NCI-H1694 treated with DMSO at 0.1 percent for 48 hours (cell line): ENCODE measurements at regions not wholly inside any gene's neighbourhood (a gene's known extent, or its start where the extent isn't known, plus 50 kb on each side); places are given as distances from the start of the nearest gene placed in this dataset.
"Not testable (repeated sequence)": the region's sequence is repeated elsewhere in the genome, so short reads cannot be mapped to it uniquely, and the experiment has no call there.

Experiments
- DNase-seq: peaks from one replicate; lab custom pipeline; 2025; lab: John Stamatoyannopoulos, UW

DNA sequence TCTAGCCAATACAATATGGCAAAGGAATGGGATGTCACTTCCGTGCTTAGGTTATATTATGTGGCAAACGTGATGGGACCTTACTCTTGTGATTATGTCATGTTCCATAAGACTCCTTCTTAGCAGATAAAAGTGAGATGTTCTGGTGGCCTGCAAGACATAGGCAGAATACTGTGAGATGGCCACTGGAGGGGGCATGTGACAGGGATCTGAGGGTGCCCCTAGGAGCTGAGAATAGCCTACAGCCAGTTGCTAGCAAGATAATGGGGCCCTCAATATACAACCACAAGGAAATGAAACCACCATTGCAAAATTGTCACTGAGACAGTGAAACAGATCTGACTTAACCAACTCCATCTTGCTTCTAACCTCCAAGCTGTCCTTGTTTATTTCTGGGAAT lies 151.4 kb upstream of the SSTR1 start:
- DNase-seq, result no peak

GRCh38 chr14:38062223-38062622 lies 145.5 kb upstream of the SSTR1 start:
- not testable (repeated sequence) for DNase-seq

- DNase-seq, result no peak
Observed at GRCh38 chr14:38063711-38064320, 143.9 kb upstream of the SSTR1 start.

DNA sequence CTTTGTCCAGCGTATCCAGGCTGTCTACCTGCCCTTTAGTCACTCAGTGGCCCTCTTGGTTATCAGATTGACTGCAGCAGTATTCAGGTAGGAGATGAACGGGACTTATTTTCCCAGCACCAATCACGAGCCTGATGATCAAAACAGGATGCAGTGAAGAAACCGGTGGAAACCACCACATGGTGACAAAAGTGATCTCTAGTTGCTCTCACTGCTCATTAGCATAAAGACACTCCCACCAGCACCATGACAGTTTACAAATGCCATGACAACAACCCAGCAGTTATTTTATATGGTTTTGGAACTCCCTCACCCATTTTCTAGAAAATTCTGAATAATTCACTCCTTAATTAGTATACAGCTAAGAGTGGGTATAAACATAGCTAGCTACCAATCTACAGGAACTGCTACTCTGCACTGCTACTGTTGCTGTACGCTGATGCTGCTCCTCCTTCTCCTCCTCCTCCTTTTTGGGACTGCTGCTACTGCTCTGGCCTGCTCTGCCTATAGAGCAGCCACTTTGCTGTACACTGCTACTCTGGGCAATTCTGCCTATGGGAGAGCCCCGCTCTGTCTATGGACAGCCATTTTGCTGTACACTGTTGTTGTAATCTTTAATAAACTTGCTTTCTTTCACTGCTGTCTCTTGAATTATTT lies 142.5 kb upstream of the SSTR1 start:
- no peak for DNase-seq

DNA sequence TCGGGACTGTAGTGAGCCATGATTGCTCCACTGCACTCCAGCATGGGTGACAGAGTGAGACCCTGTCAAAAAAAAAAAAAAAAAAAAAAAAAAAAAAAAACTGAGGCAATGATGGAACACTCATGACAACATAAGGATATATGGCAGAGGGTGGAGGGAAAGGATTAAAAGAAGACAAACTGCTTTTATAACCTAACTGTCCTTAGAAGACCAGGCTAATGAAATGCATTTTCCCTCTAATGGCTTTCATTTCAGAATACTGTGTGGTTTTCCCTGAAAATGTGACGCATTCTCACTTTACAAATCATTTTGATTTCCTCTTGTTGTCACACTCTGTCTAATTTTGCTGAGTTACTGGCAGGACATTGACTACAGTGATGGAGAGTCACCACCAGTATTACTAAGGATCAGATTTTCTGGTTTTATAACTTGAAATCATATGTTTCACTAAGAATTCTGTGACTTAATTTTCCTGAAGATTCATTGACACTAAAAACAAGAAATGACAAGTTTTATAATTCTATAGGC lies 137.6 kb upstream of the SSTR1 start:
- DNase-seq, result no peak

DNA sequence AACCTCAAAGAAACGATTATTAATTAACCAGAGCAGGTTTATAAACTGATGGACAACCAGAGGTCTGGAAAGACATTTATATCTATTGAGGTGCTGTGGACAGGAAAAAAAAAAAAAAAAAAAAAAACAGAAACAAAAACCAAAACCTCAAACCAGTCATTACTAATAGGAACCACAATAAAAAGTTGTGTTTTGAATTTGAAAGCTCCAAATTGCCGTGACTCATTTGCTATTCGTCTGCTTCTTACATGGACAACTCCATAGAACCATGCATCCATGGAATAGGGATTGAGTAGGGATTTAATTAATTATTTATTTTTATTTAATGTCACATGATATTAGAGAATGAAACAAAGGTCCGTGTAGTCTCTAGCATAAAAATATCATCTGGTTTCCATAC lies 134.1 kb upstream of the SSTR1 start:
- DNase-seq, result no peak

DNA sequence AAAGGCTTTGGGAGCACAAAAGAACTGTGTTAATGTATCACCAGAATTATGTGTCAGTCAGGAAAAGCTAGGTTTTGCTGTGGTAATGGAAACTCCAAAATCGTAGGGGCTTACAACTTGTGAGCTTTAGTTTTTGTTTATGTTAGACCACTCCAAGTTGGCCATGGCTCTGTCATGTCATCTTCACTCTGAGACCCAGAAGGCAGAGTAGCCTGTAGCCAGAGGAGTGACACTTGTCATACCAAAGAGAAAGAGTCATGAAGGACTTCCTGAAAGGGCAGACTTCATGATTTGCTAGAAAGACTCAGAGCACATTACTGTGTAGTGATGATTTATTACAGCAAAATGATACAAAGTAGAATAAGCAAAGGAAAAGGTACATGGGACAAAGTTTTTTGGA lies 133.6 kb upstream of the SSTR1 start:
- no peak for DNase-seq

GRCh38 chr14:38074754-38075153 lies 132.9 kb upstream of the SSTR1 start:
- DNase-seq, result no peak

DNA sequence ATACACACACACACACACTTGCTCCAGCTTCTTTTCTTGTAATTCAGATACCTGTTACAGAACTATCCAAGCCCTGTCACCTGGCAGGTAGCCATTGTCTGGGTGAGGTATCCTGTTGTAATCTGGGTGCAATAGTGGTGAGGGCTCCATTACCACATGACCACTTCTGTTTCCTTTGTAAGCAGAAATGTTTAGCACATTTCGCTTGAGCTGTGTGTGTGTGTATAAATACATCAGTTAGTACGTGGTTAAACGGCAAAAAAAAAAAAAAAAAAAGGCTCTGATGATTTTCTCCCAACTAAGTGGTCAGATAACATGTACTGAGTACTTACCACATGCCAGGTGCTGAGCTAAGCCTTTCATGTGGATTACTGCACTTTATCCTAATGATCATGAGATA lies 129.3 kb upstream of the SSTR1 start:
- no peak for DNase-seq

DNA sequence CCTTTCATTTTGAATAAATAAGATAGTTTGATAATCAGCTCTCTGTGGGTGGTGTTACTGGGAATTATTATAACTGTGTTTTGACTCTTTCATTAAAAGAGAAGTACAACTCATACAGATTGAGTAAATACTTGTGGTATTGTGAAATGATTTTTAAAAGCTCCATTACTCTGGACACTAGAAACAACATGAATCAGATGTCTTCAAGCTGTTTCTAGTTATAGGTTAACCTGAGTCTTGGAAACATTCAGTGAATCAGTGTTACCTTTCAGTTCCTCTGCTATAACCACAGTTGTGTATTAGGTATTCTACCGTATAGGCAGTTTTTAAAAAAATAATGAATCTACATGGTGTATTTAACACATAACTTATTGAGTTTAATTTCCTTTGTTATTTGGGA lies 128.4 kb upstream of the SSTR1 start:
- no peak for DNase-seq

DNA sequence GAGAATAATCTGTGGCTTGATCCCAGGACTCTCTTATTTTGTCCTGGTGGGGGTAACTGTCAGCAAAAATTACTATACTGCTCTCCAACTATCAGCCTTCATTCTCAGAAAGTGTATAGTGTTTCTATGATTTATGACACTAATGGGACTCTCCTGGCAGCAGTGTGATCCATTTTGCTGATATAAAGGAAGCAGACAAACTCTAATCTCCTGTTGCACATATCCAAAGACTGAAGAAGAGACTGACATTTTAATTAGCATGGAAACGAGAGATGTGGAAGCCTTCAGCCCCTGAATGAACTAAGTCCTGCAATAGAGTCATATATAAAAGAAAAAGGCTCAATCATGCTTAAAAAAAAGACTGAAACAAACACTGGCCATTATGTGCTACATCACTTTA lies 127.8 kb upstream of the SSTR1 start:
- no peak for DNase-seq

DNA sequence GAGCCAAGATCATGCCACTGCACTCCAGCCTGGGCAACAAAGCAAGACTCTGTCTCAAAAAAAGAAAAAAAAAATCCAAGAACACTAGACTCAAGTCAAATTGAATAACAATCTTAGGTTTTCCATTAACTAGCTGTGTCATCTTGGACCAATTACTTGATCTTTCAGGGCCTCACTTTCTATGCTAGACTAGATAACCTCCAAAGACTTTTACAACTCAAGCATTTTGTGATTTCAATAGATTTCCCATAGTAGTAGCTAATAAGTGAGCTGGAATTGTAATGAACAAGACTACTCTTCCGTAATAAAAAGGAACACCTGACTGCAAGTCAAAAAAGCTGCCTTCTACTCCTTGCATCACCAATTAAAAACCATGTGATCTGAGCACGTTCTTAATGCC lies 127.0 kb upstream of the SSTR1 start:
- no peak for DNase-seq

GRCh38 chr14:38083039-38083438 lies 124.7 kb upstream of the SSTR1 start:
- DNase-seq, result no peak

DNA sequence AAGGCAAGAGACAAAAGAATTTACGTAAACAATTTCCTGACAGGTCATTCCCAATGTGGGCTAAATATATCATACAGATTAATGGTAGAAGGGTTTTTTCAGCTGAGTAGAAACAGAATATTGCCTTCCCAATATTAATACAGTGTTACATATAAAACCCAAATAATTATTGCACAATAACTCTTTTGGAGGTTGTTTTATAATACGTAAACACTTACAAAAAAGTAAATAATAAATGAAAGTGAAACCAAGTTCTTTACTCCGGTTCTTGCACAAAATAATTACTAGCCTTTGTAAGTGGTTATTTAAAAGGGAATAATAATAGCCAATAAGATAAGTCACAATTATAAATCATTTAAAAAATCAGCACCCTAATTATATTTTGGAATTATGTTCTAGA lies 118.6 kb upstream of the SSTR1 start:
- DNase-seq, result no peak

DNA sequence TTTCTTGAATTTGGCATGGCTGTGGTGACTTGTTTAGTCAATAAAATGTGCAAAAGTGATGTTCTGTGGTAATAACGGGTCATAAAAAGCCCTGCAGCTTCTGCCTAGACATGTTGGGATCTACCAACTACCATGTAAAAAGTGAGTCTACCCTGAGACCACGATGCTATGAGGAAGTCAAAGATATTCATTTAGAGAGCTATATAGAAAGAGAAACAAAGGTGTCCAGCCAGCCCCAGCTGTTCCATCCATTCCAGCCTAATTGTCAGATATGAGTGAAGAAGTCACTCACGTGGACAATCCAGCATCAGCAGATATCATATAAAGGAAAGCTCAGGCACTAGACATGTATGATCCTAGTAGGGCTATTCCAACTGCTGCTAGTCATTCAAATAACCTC lies 117.2 kb upstream of the SSTR1 start:
- no peak for DNase-seq

- no peak for DNase-seq
Observed at GRCh38 chr14:38098074-38098836, 109.4 kb upstream of the SSTR1 start.

DNA sequence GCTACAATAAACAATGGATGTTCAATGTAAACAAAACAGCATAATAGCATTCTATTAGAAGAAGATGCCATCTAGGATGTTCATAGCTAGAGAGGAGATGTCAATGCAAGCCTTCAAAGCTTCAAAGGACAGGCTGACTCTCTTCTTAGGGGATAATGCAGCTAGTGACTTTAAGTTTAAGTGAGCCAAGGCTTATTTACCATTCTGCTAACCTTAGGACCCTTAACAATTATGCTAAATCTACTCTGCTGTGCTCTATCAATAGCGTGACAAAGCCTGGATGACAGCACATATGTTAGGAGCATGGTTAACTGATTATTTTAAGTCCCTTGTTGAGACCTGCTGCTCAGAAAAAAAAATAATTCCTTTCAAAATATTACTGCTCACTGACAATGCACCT lies 106.0 kb upstream of the SSTR1 start:
- no peak for DNase-seq

- no peak for DNase-seq
Observed at GRCh38 chr14:38103542-38104225, 104.0 kb upstream of the SSTR1 start.

- DNase-seq, result no peak
Observed at GRCh38 chr14:38105106-38105702, 102.5 kb upstream of the SSTR1 start.

DNA sequence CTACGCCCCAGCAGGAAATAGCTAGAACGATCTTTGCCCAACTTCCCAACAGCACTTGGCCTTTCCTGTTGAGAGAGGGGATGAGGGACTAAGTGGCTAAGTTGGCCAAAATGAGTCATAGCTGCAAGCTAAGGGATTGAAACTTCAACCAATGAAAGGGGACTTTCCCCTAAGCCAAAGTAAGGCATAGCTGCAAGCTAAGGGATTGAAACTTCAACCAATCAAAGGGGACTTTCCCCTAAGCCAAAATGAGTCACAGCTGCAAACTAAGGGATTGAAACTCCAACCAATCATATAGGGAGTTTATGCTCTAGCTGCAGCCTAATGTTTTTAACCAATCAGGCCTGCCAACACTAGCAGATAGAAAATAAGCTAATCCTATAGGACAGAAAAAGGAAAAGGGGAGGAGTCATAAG lies 100.5 kb upstream of the SSTR1 start:
- no peak for DNase-seq

DNA sequence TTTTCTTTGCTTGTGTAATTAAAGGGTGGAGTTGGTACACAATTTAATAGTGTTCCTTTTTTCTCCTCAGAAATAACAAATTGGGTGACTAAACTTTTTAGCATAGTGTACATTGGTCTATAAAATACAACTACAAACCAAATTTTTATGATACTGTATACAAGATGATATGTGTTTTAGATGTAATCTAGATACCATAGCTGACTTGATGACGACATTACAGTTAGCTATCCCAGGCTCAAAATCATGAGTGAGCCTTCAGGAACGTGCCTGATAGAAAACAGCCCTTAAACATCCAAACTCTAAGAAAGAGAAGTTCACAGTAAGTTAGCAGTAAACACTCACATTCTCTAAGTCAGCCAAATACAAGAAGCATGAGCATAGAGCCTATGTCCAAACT lies 99.0 kb upstream of the SSTR1 start:
- DNase-seq, result no peak

DNA sequence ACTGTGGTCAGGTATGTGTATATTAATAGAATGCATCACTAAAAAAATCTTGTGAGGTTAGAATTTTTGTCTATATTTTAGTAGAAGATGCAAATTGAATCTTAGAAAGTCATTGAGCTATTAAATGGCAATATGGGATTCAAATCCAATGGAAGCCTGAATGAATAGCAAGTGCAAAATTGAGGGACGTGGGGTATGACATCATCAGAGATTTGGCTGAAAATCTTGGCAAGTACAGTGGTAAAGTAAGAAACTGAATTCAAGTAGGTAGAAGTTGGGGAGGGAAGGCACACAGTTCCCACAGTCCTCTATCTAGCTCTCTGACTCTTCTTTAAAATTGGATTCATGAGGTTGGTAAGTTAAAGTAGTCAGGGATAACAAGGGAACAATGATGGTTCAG lies 97.4 kb upstream of the SSTR1 start:
- DNase-seq, result no peak
